Effector memory CD8-positive, alpha-beta T cell (primary cell): ENCODE measurements at regions not wholly inside any gene's neighbourhood (a gene's known extent, or its start where the extent isn't known, plus 50 kb on each side); places are given as distances from the start of the nearest gene placed in this dataset.

ENCODE experiments used
- ATAC-seq: fragments of 150-1000 bp; cut with Tn5 transposase; replicated peaks from 2 replicates; pipeline ENCODE4 v1.10.0; 2021; ENCODE audit warnings: mild to moderate bottlenecking, moderate library complexity
- DNase-seq, 3 experiments: peaks; one replicate each; pipeline ENCODE4 v3.0.0; 2021
- H3K27ac Mint-ChIP-seq, 2 donors: one replicate each; pipeline ENCODE4 v1.8.0; 2022; ENCODE audit warnings: mild to moderate bottlenecking in 2 of 2, mixed read lengths in 2 of 2, moderate library complexity in 2 of 2
- H3K27me3 Mint-ChIP-seq, 2 donors: one replicate each; pipeline ENCODE4 v1.8.0; 2022; ENCODE audit warnings: mixed read lengths in 2 of 2
- H3K36me3 Mint-ChIP-seq: one replicate; pipeline ENCODE4 v1.8.0; 2022; ENCODE audit warnings: mild to moderate bottlenecking, moderate library complexity, mixed read lengths; ENCODE audit not compliant: insufficient read depth
- H3K4me1 Mint-ChIP-seq, 2 donors: one replicate each; pipeline ENCODE4 v1.8.0; 2022; ENCODE audit warnings: low read depth in 2 of 2, mixed read lengths in 2 of 2
- H3K4me3 Mint-ChIP-seq, 2 donors: one replicate each; pipeline ENCODE4 v1.8.0; 2022; ENCODE audit warnings: mild to moderate bottlenecking in 2 of 2, mixed read lengths in 2 of 2, moderate library complexity in 2 of 2
- H3K9me3 Mint-ChIP-seq, 2 donors: one replicate each; pipeline ENCODE4 v1.8.0; 2022; ENCODE audit warnings: mixed read lengths in 2 of 2

GRCh38 chr4:45410701-45411210 lies 684.4 kb upstream of the GNPDA2 start:
- H3K4me1 Mint-ChIP-seq = no peaks in the 10 kb centered on the region
- no peak for ATAC-seq
- no peak overlapping the region for H3K27ac Mint-ChIP-seq
- no peak for DNase-seq
- no peak overlapping the region for H3K4me3 Mint-ChIP-seq
- peaks cover 6 to 16% of the 10 kb centered on the region in 2 donors for H3K9me3 Mint-ChIP-seq
- H3K36me3 Mint-ChIP-seq = peaks cover 3% of the 10 kb centered on the region
- H3K27me3 Mint-ChIP-seq = no peaks in the 10 kb centered on the region

GRCh38 chr4:45409536-45409935 lies 683.2 kb upstream of the GNPDA2 start:
- no peak for DNase-seq
- Mint-ChIP-seq H3K36me3 (peaks cover 3% of the 10 kb centered on the region), H3K9me3 (peaks cover 7 to 14% of the 10 kb centered on the region in 2 donors), H3K4me3 (no peak overlapping the region), H3K4me1 (no peaks in the 10 kb centered on the region), H3K27me3 (no peaks in the 10 kb centered on the region), H3K27ac (no peak overlapping the region)
- no peak for ATAC-seq

- no peak overlapping the region for H3K4me3 Mint-ChIP-seq
- H3K4me1 Mint-ChIP-seq = no peaks in the 10 kb centered on the region
- H3K27ac Mint-ChIP-seq = no peak overlapping the region
These were observed 682.6 kb upstream of the GNPDA2 start for GRCh38 chr4:45408996-45409395.

GRCh38 chr4:45399116-45399515 lies 672.8 kb upstream of the GNPDA2 start:
- H3K36me3 Mint-ChIP-seq = no peaks in the 10 kb centered on the region
- no peak overlapping the region for H3K27ac Mint-ChIP-seq
- H3K9me3 Mint-ChIP-seq = peaks cover 9 to 10% of the 10 kb centered on the region in 2 donors
- ATAC-seq = no peak
- DNase-seq = no peak
- H3K27me3 Mint-ChIP-seq = no peaks in the 10 kb centered on the region
- H3K4me1 Mint-ChIP-seq = no peaks in the 10 kb centered on the region
- no peak overlapping the region for H3K4me3 Mint-ChIP-seq

More at GRCh38 chr4:45408996-45409395, 682.6 kb upstream of the GNPDA2 start:
- ATAC-seq = no peak
- no peak for DNase-seq
- Mint-ChIP-seq H3K9me3 (peaks cover 4 to 9% of the 10 kb centered on the region in 2 donors), H3K27me3 (no peaks in the 10 kb centered on the region), H3K36me3 (no peaks in the 10 kb centered on the region)

GRCh38 chr4:45385306-45385705 lies 659.0 kb upstream of the GNPDA2 start:
- DNase-seq (no peak), ATAC-seq (no peak)
- Mint-ChIP-seq H3K27me3 (no peaks in the 10 kb centered on the region), H3K27ac (no peak overlapping the region), H3K4me3 (no peak overlapping the region), H3K9me3 (peaks cover 5 to 11% of the 10 kb centered on the region in 2 donors), H3K36me3 (peaks cover 4% of the 10 kb centered on the region), H3K4me1 (no peaks in the 10 kb centered on the region)

- Mint-ChIP-seq H3K27me3 (no peaks in the 10 kb centered on the region), H3K27ac (no peak overlapping the region), H3K4me3 (no peak overlapping the region), H3K4me1 (no peaks in the 10 kb centered on the region), H3K36me3 (no peaks in the 10 kb centered on the region), H3K9me3 (peaks cover 0 to 8% of the 10 kb centered on the region in 2 donors)
- DNase-seq (no peak), ATAC-seq (no peak)
These were observed 644.1 kb upstream of the GNPDA2 start for GRCh38 chr4:45370408-45370807.

GRCh38 chr4:45368832-45369231 lies 642.5 kb upstream of the GNPDA2 start:
- no peaks in the 10 kb centered on the region for H3K36me3 Mint-ChIP-seq
- no peak overlapping the region for H3K27ac Mint-ChIP-seq
- H3K9me3 Mint-ChIP-seq = peaks cover 9 to 11% of the 10 kb centered on the region in 2 donors
- ATAC-seq (no peak), DNase-seq (no peak)
- no peaks in the 10 kb centered on the region for H3K4me1 Mint-ChIP-seq
- H3K27me3 Mint-ChIP-seq = no peaks in the 10 kb centered on the region
- no peak overlapping the region for H3K4me3 Mint-ChIP-seq

GRCh38 chr4:45363931-45364330 lies 637.6 kb upstream of the GNPDA2 start:
- H3K27me3 Mint-ChIP-seq = no peaks in the 10 kb centered on the region
- no peak overlapping the region for H3K27ac Mint-ChIP-seq
- ATAC-seq (no peak), DNase-seq (no peak)
- H3K9me3 Mint-ChIP-seq = peaks cover 7 to 26% of the 10 kb centered on the region in 2 donors
- H3K36me3 Mint-ChIP-seq = no peaks in the 10 kb centered on the region
- H3K4me1 Mint-ChIP-seq = no peaks in the 10 kb centered on the region
- no peak overlapping the region for H3K4me3 Mint-ChIP-seq

- no peak overlapping the region for H3K27ac Mint-ChIP-seq
- no peak for ATAC-seq
These were observed 632.5 kb upstream of the GNPDA2 start for GRCh38 chr4:45358573-45359506.

GRCh38 chr4:45353161-45353560 lies 626.8 kb upstream of the GNPDA2 start:
- ATAC-seq = no peak
- H3K27me3 Mint-ChIP-seq = no peaks in the 10 kb centered on the region
- no peak overlapping the region for H3K27ac Mint-ChIP-seq
- DNase-seq = no peak
- no peaks in the 10 kb centered on the region for H3K36me3 Mint-ChIP-seq
- H3K9me3 Mint-ChIP-seq = peaks cover 0 to 10% of the 10 kb centered on the region in 2 donors
- H3K4me1 Mint-ChIP-seq = no peaks in the 10 kb centered on the region
- no peak overlapping the region for H3K4me3 Mint-ChIP-seq

More at GRCh38 chr4:45358573-45359506, 632.5 kb upstream of the GNPDA2 start:
- Mint-ChIP-seq H3K36me3 (no peaks in the 10 kb centered on the region), H3K4me1 (no peaks in the 10 kb centered on the region), H3K9me3 (peaks cover 1 to 16% of the 10 kb centered on the region in 2 donors), H3K27me3 (no peaks in the 10 kb centered on the region), H3K4me3 (no peak overlapping the region)
- no peak for DNase-seq

- peaks cover 2 to 10% of the 10 kb centered on the region in 2 donors for H3K9me3 Mint-ChIP-seq
- ATAC-seq = no peak
- no peak for DNase-seq
- no peaks in the 10 kb centered on the region for H3K4me1 Mint-ChIP-seq
- no peaks in the 10 kb centered on the region for H3K36me3 Mint-ChIP-seq
- H3K4me3 Mint-ChIP-seq = no peak overlapping the region
- no peak overlapping the region for H3K27ac Mint-ChIP-seq
- no peaks in the 10 kb centered on the region for H3K27me3 Mint-ChIP-seq
These were observed 624.1 kb upstream of the GNPDA2 start for GRCh38 chr4:45350438-45350837.

- H3K4me1 Mint-ChIP-seq = no peaks in the 10 kb centered on the region
- H3K9me3 Mint-ChIP-seq = peaks cover 4 to 10% of the 10 kb centered on the region in 2 donors
- H3K36me3 Mint-ChIP-seq = no peaks in the 10 kb centered on the region
- ATAC-seq (no peak), DNase-seq (no peak)
- H3K27ac Mint-ChIP-seq = no peak overlapping the region
- H3K4me3 Mint-ChIP-seq = no peak overlapping the region
- no peaks in the 10 kb centered on the region for H3K27me3 Mint-ChIP-seq
These were observed 623.5 kb upstream of the GNPDA2 start for GRCh38 chr4:45349859-45350258.

- Mint-ChIP-seq H3K27ac (no peak overlapping the region), H3K27me3 (no peaks in the 10 kb centered on the region), H3K36me3 (no peaks in the 10 kb centered on the region), H3K4me3 (no peak overlapping the region), H3K9me3 (peaks cover 4 to 6% of the 10 kb centered on the region in 2 donors), H3K4me1 (no peaks in the 10 kb centered on the region)
- DNase-seq = no peak
- no peak for ATAC-seq
These were observed 620.6 kb upstream of the GNPDA2 start for GRCh38 chr4:45346816-45347435.

- H3K9me3 Mint-ChIP-seq = peaks cover 0 to 4% of the 10 kb centered on the region in 2 donors
- no peaks in the 10 kb centered on the region for H3K36me3 Mint-ChIP-seq
- H3K27ac Mint-ChIP-seq = no peak overlapping the region
- no peak overlapping the region for H3K4me3 Mint-ChIP-seq
- ATAC-seq (no peak), DNase-seq (no peak)
- H3K4me1 Mint-ChIP-seq = no peaks in the 10 kb centered on the region
- no peaks in the 10 kb centered on the region for H3K27me3 Mint-ChIP-seq
These were observed 619.2 kb upstream of the GNPDA2 start for GRCh38 chr4:45345558-45345957.
